Choroid plexus epithelial cell (primary cell): ENCODE measurements at regions not wholly inside any gene's neighbourhood (a gene's known extent, or its start where the extent isn't known, plus 50 kb on each side); places are given as distances from the start of the nearest gene placed in this dataset.
"Not testable (repeated sequence)": the region's sequence is repeated elsewhere in the genome, so short reads cannot be mapped to it uniquely, and the experiment has no call there.

Experiments
- DNase-seq: peaks from one replicate; pipeline ENCODE4 v3.0.0-alpha.2; 2010; ENCODE audit warnings: low read depth
- H3K4me3 ChIP-seq: 2 replicates; pipeline ENCODE4 v1.5.1; 2011; ENCODE audit warnings: low read depth, mild to moderate bottlenecking, control low read depth, low read length, moderate library complexity
- TF ChIP-seq, protein P1 (sequence below): conservative IDR thresholded peaks from 2 replicates; pipeline ENCODE4 v1.5.1; 2011; ENCODE audit warnings: low read depth, mild to moderate bottlenecking, control low read depth, inconsistent platforms, low read length, moderate library complexity

DNA sequence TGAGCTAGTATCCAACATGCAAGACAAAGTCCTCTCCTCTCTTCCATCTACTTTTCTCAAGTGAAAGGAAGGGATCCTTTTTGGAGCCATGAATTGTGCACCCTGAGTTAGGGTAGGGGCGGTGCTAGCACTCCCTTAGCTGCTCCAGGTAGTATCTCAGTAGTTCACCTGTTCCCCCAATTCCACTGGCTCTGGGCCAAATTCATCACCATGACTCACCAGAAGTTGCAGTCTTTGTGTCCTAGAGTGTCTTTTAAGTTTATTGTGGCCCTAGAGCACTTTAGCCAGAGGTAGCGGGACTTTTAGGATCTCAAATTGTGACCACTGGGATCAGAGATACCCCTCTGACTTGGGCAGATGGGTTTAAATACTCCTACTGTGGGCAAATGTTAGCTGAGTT is 398.6 kb upstream of the ANO5 start:
- no peak for DNase-seq
- no peak overlapping the region for H3K4me3 ChIP-seq
- TF ChIP-seq, protein P1, sequence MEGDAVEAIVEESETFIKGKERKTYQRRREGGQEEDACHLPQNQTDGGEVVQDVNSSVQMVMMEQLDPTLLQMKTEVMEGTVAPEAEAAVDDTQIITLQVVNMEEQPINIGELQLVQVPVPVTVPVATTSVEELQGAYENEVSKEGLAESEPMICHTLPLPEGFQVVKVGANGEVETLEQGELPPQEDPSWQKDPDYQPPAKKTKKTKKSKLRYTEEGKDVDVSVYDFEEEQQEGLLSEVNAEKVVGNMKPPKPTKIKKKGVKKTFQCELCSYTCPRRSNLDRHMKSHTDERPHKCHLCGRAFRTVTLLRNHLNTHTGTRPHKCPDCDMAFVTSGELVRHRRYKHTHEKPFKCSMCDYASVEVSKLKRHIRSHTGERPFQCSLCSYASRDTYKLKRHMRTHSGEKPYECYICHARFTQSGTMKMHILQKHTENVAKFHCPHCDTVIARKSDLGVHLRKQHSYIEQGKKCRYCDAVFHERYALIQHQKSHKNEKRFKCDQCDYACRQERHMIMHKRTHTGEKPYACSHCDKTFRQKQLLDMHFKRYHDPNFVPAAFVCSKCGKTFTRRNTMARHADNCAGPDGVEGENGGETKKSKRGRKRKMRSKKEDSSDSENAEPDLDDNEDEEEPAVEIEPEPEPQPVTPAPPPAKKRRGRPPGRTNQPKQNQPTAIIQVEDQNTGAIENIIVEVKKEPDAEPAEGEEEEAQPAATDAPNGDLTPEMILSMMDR, result no peak

DNA sequence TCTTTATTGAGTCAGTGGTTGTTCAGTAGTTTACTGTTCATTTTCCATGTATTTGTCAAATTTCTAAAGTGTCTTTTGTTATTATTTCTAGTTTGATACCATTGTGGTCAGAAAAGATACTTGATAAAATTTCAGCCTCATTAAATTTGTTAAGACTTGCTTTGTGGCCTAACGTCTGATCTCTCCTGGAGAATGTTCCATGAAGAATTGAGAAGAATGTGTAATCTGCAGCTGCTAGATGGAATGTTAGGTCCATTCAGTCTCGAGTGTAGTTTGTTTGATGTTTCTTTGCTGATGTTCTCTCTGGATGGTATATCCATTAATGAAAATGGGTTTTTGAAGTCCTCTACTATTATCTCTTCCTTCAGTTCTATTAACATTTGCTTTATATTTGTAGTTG is 394.7 kb upstream of the ANO5 start:
- DNase-seq, result no peak
- no peak overlapping the region for H3K4me3 ChIP-seq
- TF ChIP-seq, protein P1, result no peak

DNA sequence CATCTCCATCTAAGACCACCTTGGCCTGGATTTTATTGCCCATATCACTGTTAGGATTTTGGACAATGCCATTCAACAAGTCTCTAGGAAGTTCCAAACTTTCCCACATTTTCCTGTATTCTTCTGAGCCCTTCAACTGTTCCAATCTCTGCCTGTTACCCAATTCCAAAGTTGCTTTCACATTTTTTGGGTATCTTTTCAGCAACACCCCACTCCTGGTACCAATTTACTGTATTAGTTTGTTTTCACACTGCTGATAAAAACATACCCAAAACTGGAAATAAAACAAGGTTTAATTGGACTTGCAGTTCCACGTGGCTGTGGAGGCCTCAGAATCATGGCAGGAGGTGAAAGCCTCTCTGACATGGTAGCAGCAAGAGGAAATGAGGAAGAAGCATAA is 388.4 kb upstream of the ANO5 start:
- not testable (repeated sequence) for H3K4me3 ChIP-seq, DNase-seq

DNA sequence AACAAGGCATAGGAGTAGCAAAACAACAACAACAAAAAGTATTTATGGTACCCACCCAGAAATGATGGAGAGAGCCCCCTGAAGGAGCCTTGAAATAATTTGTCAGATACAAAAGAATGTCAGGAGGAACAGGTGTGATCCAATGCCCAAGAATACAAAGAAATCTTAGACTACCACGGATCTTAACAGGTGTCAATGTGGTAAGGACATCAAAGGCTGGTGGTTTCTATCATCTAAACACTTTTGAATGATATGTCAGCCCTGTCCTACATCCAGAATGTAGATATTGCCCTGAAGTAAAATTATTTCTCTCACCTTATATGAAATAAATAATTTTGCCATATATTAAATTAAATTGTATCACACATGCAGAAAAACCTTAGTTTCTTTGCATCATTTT is 386.4 kb upstream of the ANO5 start:
- no peak for DNase-seq
- no peak overlapping the region for H3K4me3 ChIP-seq
- TF ChIP-seq, protein P1, result no peak

DNA sequence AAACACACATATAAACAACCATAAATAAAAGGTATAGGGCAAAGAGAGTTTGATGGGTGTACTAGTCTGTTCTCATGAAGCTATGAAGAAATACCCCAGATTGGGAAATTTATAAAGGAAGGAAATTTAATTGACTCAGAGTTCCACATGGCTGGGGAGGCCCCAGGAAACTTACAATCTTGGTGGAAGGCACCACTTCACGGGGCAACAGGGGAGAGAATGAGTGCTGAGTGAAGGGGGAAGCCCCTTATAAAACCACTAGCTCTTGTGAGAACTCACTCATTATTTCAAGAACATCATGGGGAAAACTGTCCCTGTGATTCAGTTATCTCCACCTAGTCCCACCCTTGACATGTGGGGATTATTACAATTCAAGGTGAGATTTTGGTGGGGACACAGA is 385.9 kb upstream of the ANO5 start:
- no peak for DNase-seq
- no peak overlapping the region for H3K4me3 ChIP-seq
- TF ChIP-seq, protein P1, result no peak

DNA sequence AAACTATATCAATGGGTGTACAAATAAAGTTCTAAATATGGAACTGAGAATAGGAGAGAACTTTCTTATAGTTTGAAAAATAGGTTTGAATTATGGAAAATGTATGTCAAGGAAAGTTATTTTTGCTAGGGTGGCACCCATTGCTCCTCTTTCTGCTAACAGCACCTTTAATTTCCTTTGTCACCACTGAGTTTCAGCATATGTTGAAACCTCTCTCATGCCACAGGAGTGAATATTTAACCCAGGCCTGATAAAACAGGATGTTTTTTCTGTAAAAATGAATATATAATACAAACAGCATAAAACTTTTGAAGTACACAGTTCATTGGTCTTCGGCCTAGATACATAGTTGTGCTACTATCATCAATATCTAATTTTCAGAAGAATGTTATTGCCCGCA is 385.5 kb upstream of the ANO5 start:
- no peak overlapping the region for H3K4me3 ChIP-seq
- no peak for DNase-seq
- TF ChIP-seq, protein P1, result no peak

DNA sequence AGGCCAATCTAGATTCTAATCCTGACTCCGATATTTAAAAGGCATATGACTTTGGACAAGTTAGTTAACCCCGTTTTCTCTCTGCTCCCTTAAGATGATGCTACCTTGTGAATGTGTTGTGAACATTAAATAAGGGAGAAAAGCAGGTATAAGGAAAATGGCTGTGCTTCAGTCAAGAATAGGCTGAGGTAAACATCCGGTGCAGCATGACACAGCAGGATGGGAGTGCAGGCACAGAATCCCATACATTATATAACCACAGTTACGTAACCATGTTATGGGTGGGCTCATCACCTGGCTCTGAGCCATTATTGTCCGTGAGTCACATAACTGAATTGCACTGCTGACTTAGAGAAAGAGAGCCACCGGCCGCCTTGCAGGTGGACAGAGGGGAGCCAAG is 382.2 kb upstream of the ANO5 start:
- no peak overlapping the region for H3K4me3 ChIP-seq
- DNase-seq, result no peak
- TF ChIP-seq, protein P1, result no peak

DNA sequence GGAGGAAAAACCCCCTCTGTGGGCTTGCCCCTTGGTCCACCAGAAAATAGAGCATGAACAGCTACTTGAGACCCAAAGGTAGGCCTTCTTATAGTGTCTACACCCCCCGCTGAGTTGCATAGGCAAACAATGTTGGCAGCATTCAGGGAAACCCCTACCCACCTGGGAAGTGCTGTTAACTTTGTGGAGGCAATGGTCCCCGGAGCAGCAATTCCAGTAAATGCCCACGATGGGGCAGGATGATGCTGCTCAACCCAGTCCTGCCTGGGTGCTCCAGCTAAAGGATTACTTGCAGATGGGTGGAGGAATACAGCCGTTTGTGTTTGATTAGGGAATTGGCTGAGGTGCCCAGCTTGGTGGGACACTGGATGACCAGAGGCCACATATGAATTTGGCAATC is 381.3 kb upstream of the ANO5 start:
- no peak for DNase-seq
- H3K4me3 ChIP-seq, result no peak overlapping the region
- TF ChIP-seq, protein P1, result no peak
